Activated T-cell treated with anti-CD3 and anti-CD28 coated beads, Interleukin-2, amount 50 U/mL, for 48 hours (primary cell): ENCODE measurements at regions not wholly inside any gene's neighbourhood (a gene's known extent, or its start where the extent isn't known, plus 50 kb on each side); places are given as distances from the start of the nearest gene placed in this dataset.

Source experiments
- DNase-seq, 2 experiments: peaks; one replicate each; pipeline ENCODE4 v3.0.0-alpha.2; 2020

GRCh38 chr17:6941989-6942388, 53.9 kb upstream of the ALOX12 start:
- DNase-seq, result no peak

DNA sequence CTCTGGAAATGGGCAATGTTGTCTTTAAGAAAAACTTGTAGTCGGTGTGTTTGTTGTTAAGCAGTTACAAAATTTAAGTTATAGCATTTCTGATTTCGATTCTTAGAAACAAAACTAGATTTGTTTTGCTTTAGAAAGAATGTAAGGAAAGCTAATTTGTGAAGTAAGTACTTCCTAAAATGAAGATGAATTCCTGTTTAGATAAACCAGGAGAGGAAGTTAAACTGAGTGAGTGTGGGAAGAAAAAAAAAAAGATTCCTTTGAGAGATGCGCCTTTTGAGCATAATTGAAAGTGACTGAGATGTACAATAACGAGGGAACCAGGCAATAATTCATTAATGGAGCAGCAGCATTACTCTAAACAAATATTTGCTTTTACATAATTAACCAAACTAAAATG, 52.4 kb upstream of the ALOX12 start:
- no peak for DNase-seq
